GM12874 (cell line): ENCODE measurements at regions not wholly inside any gene's neighbourhood (a gene's known extent, or its start where the extent isn't known, plus 50 kb on each side); places are given as distances from the start of the nearest gene placed in this dataset.

Source experiments
- TF ChIP-seq, protein P1 (sequence below): IDR thresholded peaks from 2 replicates; pipeline ENCODE4 v1.5.1; 2011; ENCODE audit warnings: low read depth, mild to moderate bottlenecking, control low read depth, low read length, moderate library complexity; ENCODE audit not compliant: insufficient read depth

- TF ChIP-seq, protein P1, sequence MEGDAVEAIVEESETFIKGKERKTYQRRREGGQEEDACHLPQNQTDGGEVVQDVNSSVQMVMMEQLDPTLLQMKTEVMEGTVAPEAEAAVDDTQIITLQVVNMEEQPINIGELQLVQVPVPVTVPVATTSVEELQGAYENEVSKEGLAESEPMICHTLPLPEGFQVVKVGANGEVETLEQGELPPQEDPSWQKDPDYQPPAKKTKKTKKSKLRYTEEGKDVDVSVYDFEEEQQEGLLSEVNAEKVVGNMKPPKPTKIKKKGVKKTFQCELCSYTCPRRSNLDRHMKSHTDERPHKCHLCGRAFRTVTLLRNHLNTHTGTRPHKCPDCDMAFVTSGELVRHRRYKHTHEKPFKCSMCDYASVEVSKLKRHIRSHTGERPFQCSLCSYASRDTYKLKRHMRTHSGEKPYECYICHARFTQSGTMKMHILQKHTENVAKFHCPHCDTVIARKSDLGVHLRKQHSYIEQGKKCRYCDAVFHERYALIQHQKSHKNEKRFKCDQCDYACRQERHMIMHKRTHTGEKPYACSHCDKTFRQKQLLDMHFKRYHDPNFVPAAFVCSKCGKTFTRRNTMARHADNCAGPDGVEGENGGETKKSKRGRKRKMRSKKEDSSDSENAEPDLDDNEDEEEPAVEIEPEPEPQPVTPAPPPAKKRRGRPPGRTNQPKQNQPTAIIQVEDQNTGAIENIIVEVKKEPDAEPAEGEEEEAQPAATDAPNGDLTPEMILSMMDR, result no peak
These were observed 357.5 kb upstream of the SFSWAP start for GRCh38 chr12:131353376-131353775.

GRCh38 chr12:131353826-131354225, 357.1 kb upstream of the SFSWAP start:
- TF ChIP-seq, protein P1, result no peak

GRCh38 chr12:131355361-131356245, 355.3 kb upstream of the SFSWAP start:
- TF ChIP-seq, protein P1, result no peak

DNA sequence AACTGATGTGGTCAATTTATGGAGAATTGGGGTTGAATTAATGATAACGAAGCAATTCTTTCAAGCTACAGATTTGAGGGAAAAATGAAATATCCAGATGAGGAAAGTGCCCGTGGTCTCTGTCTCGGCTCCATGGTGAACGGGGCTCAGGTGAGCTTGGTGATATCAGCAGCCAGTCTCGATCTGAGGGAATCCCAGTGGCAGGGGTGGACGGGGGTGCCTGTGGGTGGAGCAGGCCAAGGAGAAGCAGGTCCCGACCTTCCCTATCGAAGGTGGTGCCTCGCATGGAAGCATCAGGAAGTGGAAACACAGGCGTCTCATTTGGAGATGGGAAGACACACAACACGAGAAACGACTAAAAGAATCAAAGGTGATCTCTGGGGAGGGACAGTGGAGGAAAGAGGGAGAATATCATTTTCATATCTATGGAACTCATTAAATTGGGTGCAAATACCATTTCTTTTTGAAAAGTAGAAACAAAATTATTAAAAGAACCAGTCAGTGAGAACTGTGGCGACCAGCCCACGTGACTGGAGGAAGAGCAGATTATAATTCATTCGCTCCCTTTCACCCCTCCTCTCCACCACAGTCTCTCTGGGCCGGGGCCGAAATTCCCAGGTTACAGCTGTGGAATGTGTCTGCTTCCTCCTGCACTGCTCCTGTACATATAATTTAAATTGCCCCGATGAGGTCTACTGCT, 354.3 kb upstream of the SFSWAP start:
- TF ChIP-seq, protein P1, result no peak

- TF ChIP-seq, protein P1, result no peak
These were observed 353.6 kb upstream of the SFSWAP start for GRCh38 chr12:131357185-131357747.

DNA sequence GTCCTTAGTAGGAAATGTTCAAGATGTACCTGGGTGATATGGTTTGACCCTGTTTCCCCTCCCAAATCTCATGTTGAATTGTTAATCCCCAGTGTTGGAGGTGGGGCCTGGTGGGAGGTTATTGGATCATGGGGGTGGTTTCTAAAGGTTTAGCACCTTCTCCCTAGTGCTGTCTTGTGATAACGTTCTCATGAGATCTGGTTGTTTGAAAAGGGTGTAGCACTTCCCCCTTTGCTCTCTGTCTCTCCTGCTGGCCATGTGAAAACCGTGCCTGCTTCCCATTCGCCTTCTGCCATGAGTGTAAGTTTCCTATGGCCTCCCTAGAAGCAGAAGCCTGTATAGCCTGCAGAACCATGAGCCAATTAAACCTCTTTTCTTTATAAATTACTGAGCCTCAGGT, 353.0 kb upstream of the SFSWAP start:
- TF ChIP-seq, protein P1, result no peak
